SJSA1 (cell line): ENCODE measurements at regions not wholly inside any gene's neighbourhood (a gene's known extent, or its start where the extent isn't known, plus 50 kb on each side); places are given as distances from the start of the nearest gene placed in this dataset.
"Not testable (repeated sequence)": the region's sequence is repeated elsewhere in the genome, so short reads cannot be mapped to it uniquely, and the experiment has no call there.

Source experiments
- DNase-seq, 2 experiments: peaks; one replicate each; pipeline ENCODE4 v3.0.0-alpha.2; 2015 to 2020; ENCODE audit warnings: low spot score in 2 of 2, low read depth in 1 of 2
- H3K27ac ChIP-seq: fragments of 250-450 bp; sonication (Bioruptor Pico); 2 replicates; pipeline ENCODE4 v1.5.1; 2020; ENCODE audit warnings: mild to moderate bottlenecking, moderate library complexity
- H3K27me3 ChIP-seq: fragments of 250-450 bp; sonication (Bioruptor Pico); replicated peaks from 2 replicates; pipeline ENCODE4 v1.5.1; 2020; ENCODE audit warnings: mild to moderate bottlenecking, moderate library complexity
- H3K36me3 ChIP-seq: fragments of 250-450 bp; sonication (Bioruptor Pico); 2 replicates; pipeline ENCODE4 v1.5.1; 2020; ENCODE audit warnings: mild to moderate bottlenecking
- H3K4me1 ChIP-seq: fragments of 250-450 bp; sonication (Bioruptor Pico); replicated peaks from 2 replicates; pipeline ENCODE4 v1.6.1; 2021; ENCODE audit warnings: mild to moderate bottlenecking
- H3K4me3 ChIP-seq: fragments of 250-450 bp; sonication (Bioruptor Pico); 2 replicates; pipeline ENCODE4 v1.5.1; 2020; ENCODE audit warnings: mild to moderate bottlenecking
- H3K9me3 ChIP-seq: fragments of 250-450 bp; sonication (Bioruptor Pico); replicated peaks from 2 replicates; pipeline ENCODE4 v1.5.1; 2020; ENCODE audit warnings: mild to moderate bottlenecking

- H3K36me3 ChIP-seq, result no peaks in the 10 kb centered on the region
- no peak overlapping the region for H3K4me3 ChIP-seq
- no peak for DNase-seq
- no peaks in the 10 kb centered on the region; the same call in 1 of the 2 replicates for H3K27me3 ChIP-seq
- H3K4me1 ChIP-seq, result no peaks in the 10 kb centered on the region
- no peak overlapping the region for H3K27ac ChIP-seq
- no peaks in the 10 kb centered on the region for H3K9me3 ChIP-seq
Observed at GRCh38 chr7:89826121-89826520, 328.1 kb upstream of the STEAP1 start.

- no peak for DNase-seq
- no peaks in the 10 kb centered on the region for H3K9me3 ChIP-seq
- no peaks in the 10 kb centered on the region; the same call in 1 of the 2 replicates for H3K27me3 ChIP-seq
- H3K27ac ChIP-seq, result no peak overlapping the region
- H3K4me1 ChIP-seq, result no peaks in the 10 kb centered on the region
- no peaks in the 10 kb centered on the region for H3K36me3 ChIP-seq
- no peak overlapping the region for H3K4me3 ChIP-seq
Observed at GRCh38 chr7:89826557-89826956, 327.7 kb upstream of the STEAP1 start.

DNA sequence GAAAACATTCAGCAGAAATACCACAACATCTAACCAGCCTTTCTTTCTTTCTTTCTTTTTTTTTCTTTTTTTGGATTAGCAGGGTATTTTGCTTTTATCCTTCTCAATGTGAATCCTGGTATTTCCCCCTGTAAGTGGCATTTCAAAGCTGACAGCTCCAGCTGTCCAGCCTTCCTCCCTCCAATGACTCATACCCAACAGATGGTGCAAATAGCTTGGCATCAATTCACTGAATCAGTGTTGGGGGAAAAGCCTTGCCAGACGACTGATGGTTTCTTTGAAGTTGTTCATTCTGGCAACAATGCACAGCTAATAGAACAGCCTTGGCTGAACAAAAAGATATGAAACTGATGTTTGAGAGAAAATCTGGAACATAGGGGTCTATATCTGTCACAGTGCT lies 316.8 kb upstream of the STEAP1 start:
- Histone ChIP-seq H3K9me3 (no peaks in the 10 kb centered on the region), H3K27me3 (no peaks in the 10 kb centered on the region), H3K36me3 (no peaks in the 10 kb centered on the region), H3K27ac (no peak overlapping the region), H3K4me3 (no peak overlapping the region), H3K4me1 (no peaks in the 10 kb centered on the region)
- no peak for DNase-seq

DNA sequence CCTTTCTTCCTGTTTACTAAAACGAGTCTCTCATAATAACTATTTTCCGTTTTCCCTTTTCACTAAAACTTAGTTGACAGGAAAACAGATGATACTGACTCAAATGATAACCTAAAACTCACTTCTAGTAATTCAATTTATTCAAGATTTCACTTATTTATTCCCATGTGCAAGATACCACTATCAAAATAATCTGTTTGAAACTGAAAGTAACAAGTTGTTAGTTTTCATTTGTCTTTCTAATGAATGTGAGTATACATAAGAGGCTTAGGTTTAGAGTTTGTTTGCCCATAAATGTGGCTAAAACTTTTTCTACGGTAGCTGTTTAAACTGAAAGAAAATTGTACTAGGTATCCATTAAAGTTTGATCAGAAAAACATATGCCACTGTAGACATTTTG lies 314.9 kb upstream of the STEAP1 start:
- Histone ChIP-seq H3K27me3 (no peaks in the 10 kb centered on the region; the same call in 1 of the 2 replicates), H3K9me3 (no peaks in the 10 kb centered on the region), H3K4me3 (no peak overlapping the region), H3K36me3 (no peaks in the 10 kb centered on the region), H3K27ac (no peak overlapping the region), H3K4me1 (no peaks in the 10 kb centered on the region)
- no peak for DNase-seq

GRCh38 chr7:89845952-89846351 lies 308.3 kb upstream of the STEAP1 start:
- no peaks in the 10 kb centered on the region for H3K4me1 ChIP-seq
- H3K9me3 ChIP-seq, result no peaks in the 10 kb centered on the region
- no peak for DNase-seq
- no peak overlapping the region for H3K4me3 ChIP-seq
- H3K36me3 ChIP-seq, result no peaks in the 10 kb centered on the region
- no peaks in the 10 kb centered on the region; the same call in 1 of the 2 replicates for H3K27me3 ChIP-seq
- H3K27ac ChIP-seq, result no peak overlapping the region

DNA sequence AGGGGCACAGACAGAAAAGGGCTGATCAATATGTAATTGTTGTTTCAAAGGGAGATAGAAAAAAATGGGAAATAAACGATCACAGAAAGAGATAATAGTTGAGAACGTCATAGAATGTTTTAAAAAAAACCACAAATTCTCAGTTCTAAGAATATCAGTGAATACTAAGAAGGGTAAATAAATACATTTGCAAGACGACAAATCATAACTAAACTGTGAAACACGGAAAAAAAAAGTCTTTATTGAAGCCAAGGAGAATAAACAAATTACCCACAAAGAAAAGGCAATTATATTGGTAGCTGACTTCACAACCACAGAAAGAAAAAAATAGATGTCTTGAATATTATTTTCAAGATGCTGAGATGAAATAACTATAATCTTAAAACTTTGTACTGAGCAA lies 305.2 kb upstream of the STEAP1 start:
- DNase-seq, result no peak
- Histone ChIP-seq H3K4me1 (no peaks in the 10 kb centered on the region), H3K4me3 (no peak overlapping the region), H3K27ac (no peak overlapping the region), H3K27me3 (no peaks in the 10 kb centered on the region), H3K9me3 (no peaks in the 10 kb centered on the region), H3K36me3 (no peaks in the 10 kb centered on the region)

- not testable (repeated sequence) for DNase-seq, H3K27me3 ChIP-seq, H3K36me3 ChIP-seq, H3K27ac ChIP-seq, H3K9me3 ChIP-seq, H3K4me3 ChIP-seq, H3K4me1 ChIP-seq
Observed at GRCh38 chr7:89857053-89857452, 297.2 kb upstream of the STEAP1 start.

- H3K36me3 ChIP-seq, result no peaks in the 10 kb centered on the region
- no peak overlapping the region for H3K27ac ChIP-seq
- no peaks in the 10 kb centered on the region for H3K27me3 ChIP-seq
- H3K9me3 ChIP-seq, result no peaks in the 10 kb centered on the region
- H3K4me3 ChIP-seq, result no peak overlapping the region
- no peak for DNase-seq
- no peaks in the 10 kb centered on the region for H3K4me1 ChIP-seq
Observed at GRCh38 chr7:89857767-89858166, 296.5 kb upstream of the STEAP1 start.

- no peaks in the 10 kb centered on the region for H3K27me3 ChIP-seq
- H3K36me3 ChIP-seq, result no peaks in the 10 kb centered on the region
- no peaks in the 10 kb centered on the region for H3K9me3 ChIP-seq
- no peak for DNase-seq
- H3K27ac ChIP-seq, result no peak overlapping the region
- no peaks in the 10 kb centered on the region for H3K4me1 ChIP-seq
- H3K4me3 ChIP-seq, result no peak overlapping the region
Observed at GRCh38 chr7:89887489-89887888, 266.8 kb upstream of the STEAP1 start.

DNA sequence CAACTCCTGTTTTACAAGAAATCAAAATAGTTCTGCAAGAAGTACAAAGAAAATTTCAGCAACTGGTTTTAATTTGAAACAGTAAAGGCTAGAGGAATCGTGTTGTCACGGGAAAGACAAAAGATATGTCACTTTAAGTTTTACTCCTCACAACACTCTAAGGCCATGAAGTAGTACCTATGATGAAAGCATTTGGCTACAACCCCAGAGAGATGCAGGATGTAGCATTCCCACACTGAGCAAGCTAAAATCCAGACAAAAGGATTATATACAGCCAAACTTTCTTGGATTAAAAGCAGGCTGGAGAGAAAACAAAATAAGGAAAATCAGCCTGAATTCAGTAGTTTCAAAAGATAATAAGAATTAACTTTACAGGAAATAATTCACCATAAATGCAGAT lies 245.5 kb upstream of the STEAP1 start:
- no peak for DNase-seq
- H3K4me3 ChIP-seq, result no peak overlapping the region
- H3K4me1 ChIP-seq, result no peaks in the 10 kb centered on the region
- no peaks in the 10 kb centered on the region; the same call in 1 of the 2 replicates for H3K27me3 ChIP-seq
- no peaks in the 10 kb centered on the region for H3K36me3 ChIP-seq
- H3K27ac ChIP-seq, result no peak overlapping the region
- H3K9me3 ChIP-seq, result no peaks in the 10 kb centered on the region

GRCh38 chr7:89914711-89915110 lies 239.6 kb upstream of the STEAP1 start:
- Histone ChIP-seq H3K27me3 (no peaks in the 10 kb centered on the region; the same call in 1 of the 2 replicates), H3K27ac (no peak overlapping the region), H3K4me1 (no peaks in the 10 kb centered on the region), H3K4me3 (no peak overlapping the region), H3K9me3 (no peaks in the 10 kb centered on the region), H3K36me3 (no peaks in the 10 kb centered on the region)
- no peak for DNase-seq

DNA sequence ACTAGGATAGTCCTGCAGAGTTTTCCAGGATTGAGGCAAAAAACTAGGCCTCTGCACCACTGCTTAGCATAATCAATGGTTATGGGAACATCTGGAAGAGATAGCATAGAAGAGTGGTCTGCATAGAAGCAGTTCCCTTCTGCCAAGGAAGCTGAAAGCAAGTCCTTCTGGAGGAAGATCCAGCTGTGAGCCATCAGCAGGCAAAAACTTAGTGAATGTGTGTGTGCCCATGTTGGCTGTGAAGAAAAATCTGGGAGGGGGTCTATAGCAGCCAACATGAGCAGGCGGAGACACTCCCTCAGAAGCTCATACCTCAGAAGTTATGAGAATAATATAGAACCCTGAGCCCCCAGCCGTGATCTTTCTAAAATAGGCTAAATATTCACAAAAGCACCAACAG lies 228.1 kb upstream of the STEAP1 start:
- no peaks in the 10 kb centered on the region for H3K36me3 ChIP-seq
- no peak overlapping the region for H3K4me3 ChIP-seq
- no peaks in the 10 kb centered on the region for H3K9me3 ChIP-seq
- no peak overlapping the region for H3K27ac ChIP-seq
- no peaks in the 10 kb centered on the region for H3K27me3 ChIP-seq
- H3K4me1 ChIP-seq, result no peaks in the 10 kb centered on the region
- no peak for DNase-seq

DNA sequence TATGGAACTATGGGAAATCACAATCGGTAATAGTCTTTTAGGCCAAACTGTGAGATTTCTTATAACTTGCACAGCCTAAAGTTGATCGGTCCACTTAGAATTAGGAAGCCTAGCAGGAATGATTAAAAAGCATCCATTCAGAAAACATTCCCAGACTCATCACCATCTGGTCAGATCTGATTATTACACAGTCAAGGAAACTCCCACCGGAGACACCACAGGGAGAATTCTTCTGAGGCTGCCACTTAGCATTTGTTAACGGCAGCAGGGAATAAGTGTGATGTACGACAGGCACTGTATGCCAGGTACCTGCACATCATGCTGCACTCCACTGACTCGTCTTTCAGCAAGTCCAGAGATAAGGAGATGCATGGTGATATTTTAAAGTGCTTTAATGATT lies 227.6 kb upstream of the STEAP1 start:
- Histone ChIP-seq H3K27ac (no peak overlapping the region), H3K4me1 (no peaks in the 10 kb centered on the region), H3K36me3 (no peaks in the 10 kb centered on the region), H3K4me3 (no peak overlapping the region), H3K9me3 (no peaks in the 10 kb centered on the region), H3K27me3 (no peaks in the 10 kb centered on the region)
- DNase-seq, result no peak

GRCh38 chr7:89927762-89928161 lies 226.5 kb upstream of the STEAP1 start:
- Histone ChIP-seq H3K9me3 (no peaks in the 10 kb centered on the region), H3K4me3 (no peak overlapping the region), H3K36me3 (no peaks in the 10 kb centered on the region), H3K27ac (no peak overlapping the region), H3K4me1 (no peaks in the 10 kb centered on the region), H3K27me3 (no peaks in the 10 kb centered on the region)
- DNase-seq, result no peak

GRCh38 chr7:89928451-89928850 lies 225.8 kb upstream of the STEAP1 start:
- no peak for DNase-seq
- H3K27me3 ChIP-seq, result no peaks in the 10 kb centered on the region
- H3K4me3 ChIP-seq, result no peak overlapping the region
- H3K4me1 ChIP-seq, result no peaks in the 10 kb centered on the region
- H3K27ac ChIP-seq, result no peak overlapping the region
- H3K36me3 ChIP-seq, result no peaks in the 10 kb centered on the region
- H3K9me3 ChIP-seq, result no peaks in the 10 kb centered on the region
